ENCODE measurements at regions not wholly inside any gene's neighbourhood (a gene's known extent, or its start where the extent isn't known, plus 50 kb on each side); places are given as distances from the start of the nearest gene placed in this dataset.

- FAIRE-seq (no peak), DNase-seq (ENCODE audit: low read depth in 1 of 2, low spot score in 2 of 2) (no peak)
- no peak overlapping the region for H3K4ac ChIP-seq (replicated peaks; ENCODE audit: insufficient read length, low read depth, low read length)
- no peaks in the 10 kb centered on the region for H4K20me1 ChIP-seq (replicated peaks in 1 of 2; ENCODE audit: control insufficient read depth in 1 of 2, insufficient read depth in 2 of 2, low read length in 2 of 2)
- H3K9me3 ChIP-seq (ENCODE audit: insufficient read depth in 2 of 2, low read depth in 1 of 2, low read length in 1 of 2) = no peaks in the 10 kb centered on the region
- no peak overlapping the region for H2AK5ac ChIP-seq (ENCODE audit: low read depth, low read length)
- no peak overlapping the region for H2BK120ac ChIP-seq (replicated peaks; ENCODE audit: low read depth, low read length)
- H3K23me2 ChIP-seq (ENCODE audit: low read depth, low read length) = no peaks in the 10 kb centered on the region
- no peak overlapping the region for H3K56ac ChIP-seq (replicated peaks; ENCODE audit: insufficient read length, low read depth, low read length)
- H2BK20ac ChIP-seq (ENCODE audit: low read length) = no peak overlapping the region
- no peak overlapping the region for H4K5ac ChIP-seq (ENCODE audit: insufficient read length, low read depth, low read length)
- H3K4me2 ChIP-seq (ENCODE audit: insufficient read depth in 1 of 2, low read depth in 2 of 2, low read length in 2 of 2) = no peak overlapping the region
- H2BK5ac ChIP-seq (ENCODE audit: low read depth, low read length) = no peak overlapping the region
- H3K4me3 ChIP-seq (ENCODE audit: extremely low read depth in 1 of 4, insufficient read depth in 2 of 4, low read depth in 3 of 4, low read length in 4 of 4) = no peak overlapping the region
- H2BK12ac ChIP-seq (ENCODE audit: low read depth, low read length) = no peak overlapping the region
- no peaks in the 10 kb centered on the region for H3K36me3 ChIP-seq (ENCODE audit: control insufficient read depth in 2 of 4, insufficient read depth in 4 of 4, low read length in 3 of 4)
- H2AFZ ChIP-seq (ENCODE audit: low read length) = no peak overlapping the region
- no peak for TF ChIP-seq BCL11A (IDR thresholded peaks at IDR 0.05; ENCODE audit: low read depth in 2 of 2, low read length in 2 of 2)
- TF ChIP-seq KDM4A (IDR thresholded peaks at IDR 0.05; ENCODE audit: low read depth, low read length, severe bottlenecking) = no peak
- no peak for TF ChIP-seq JUN (IDR thresholded peaks at IDR 0.05; ENCODE audit: low read depth, low read length)
- TF ChIP-seq NANOG (IDR thresholded peaks at IDR 0.05; ENCODE audit: insufficient read depth, low read depth, low read length, poor library complexity, severe bottlenecking) = no peak
- no peak for TF ChIP-seq SP1 (IDR thresholded peaks at IDR 0.05; ENCODE audit: low read depth, low read length)
- no peak for TF ChIP-seq RFX5 (IDR thresholded peaks at IDR 0.05; ENCODE audit: borderline replicate concordance, low read depth, low read length)
- TF ChIP-seq POLR2AphosphoS5 (IDR thresholded peaks at IDR 0.05; ENCODE audit: low read depth, low read length) = no peak
- no peak for TF ChIP-seq FOSL1 (IDR thresholded peaks at IDR 0.05; ENCODE audit: insufficient read depth, low read depth, low read length)
- no peak for TF ChIP-seq SUZ12 (IDR thresholded peaks at IDR 0.05; ENCODE audit: low read length)
- no peak for TF ChIP-seq SP4 (IDR thresholded peaks at IDR 0.05; ENCODE audit: low read length)
- no peak for TF ChIP-seq PHF8 (conservative IDR thresholded peaks at IDR 0.05; ENCODE audit: low read depth, low read length)
- TF ChIP-seq BACH1 (IDR thresholded peaks at IDR 0.05; ENCODE audit: low read length) = no peak
- TF ChIP-seq JUND (IDR thresholded peaks at IDR 0.05; ENCODE audit: low read length) = no peak
- H4K91ac ChIP-seq (replicated peaks; ENCODE audit: insufficient read length, low read length) = no peak overlapping the region
- no peak overlapping the region for H4K8ac ChIP-seq (ENCODE audit: extremely low read depth, insufficient read depth, low read length)
- no peaks in the 10 kb centered on the region for H3K79me1 ChIP-seq (ENCODE audit: low read depth, low read length)
- no peak overlapping the region for H3K18ac ChIP-seq (ENCODE audit: extremely low read depth, low read length)
- no peaks in the 10 kb centered on the region; a peak in 1 of 7 replicates for H3K27me3 ChIP-seq (replicated peaks in 1 of 4; ENCODE audit: control insufficient read depth in 3 of 4, extremely low read depth in 1 of 4, insufficient read depth in 3 of 4, low read length in 3 of 4)
- H3K27ac ChIP-seq (ENCODE audit: low read depth, low read length) = no peak overlapping the region
- H2BK15ac ChIP-seq (ENCODE audit: low read length) = no peak overlapping the region
- H3K79me2 ChIP-seq (ENCODE audit: control insufficient read depth in 1 of 2, insufficient read depth in 2 of 2, low read length in 2 of 2) = no peaks in the 10 kb centered on the region
- 85% methylated on average over 5 of the region's 5 CpGs; no CpG with 5 or more reads in 1 of the 2 experiments for WGBS, 2 experiments (ENCODE audit: extremely low coverage in 1 of 2, insufficient coverage in 1 of 2, insufficient read length in 1 of 2, insufficient replicate concordance in 2 of 2, low coverage in 1 of 2, low lambda C conversion rate in 2 of 2, missing lambda C conversion rate in 1 of 2)
- no peak overlapping the region for H3K23ac ChIP-seq (ENCODE audit: insufficient read length)
- no peak overlapping the region for H3K14ac ChIP-seq (ENCODE audit: insufficient read length)
- CTCF ChIA-PET (ENCODE audit: partially characterized antibody) = interaction anchor here (1.0 to 1.5 kb wide), 2 partner anchors 9 to 52 kb away, joined by 3 to 4 read pairs; no protein-coding TSS in a partner anchor
- H3K9ac ChIP-seq (replicated peaks in 1 of 4; ENCODE audit: extremely low read depth in 1 of 4, low read depth in 3 of 4, low read length in 3 of 4) = no peak overlapping the region
- POLR2A ChIA-PET (ENCODE audit: partially characterized antibody) = no interaction called here
- H3K4me1 ChIP-seq (replicated peaks in 1 of 4; ENCODE audit: control insufficient read depth in 3 of 4, insufficient read depth in 4 of 4, low read length in 3 of 4) = 0 out of 7 replicates have a peak, but pooled peaks cover 0 to 2% (median 0%) of the 10 kb centered on the region in 4 experiments
Observed at GRCh38 chr7:26429168-26429567, 137.5 kb downstream of the SNX10 start.
